ENCODE measurements at regions not wholly inside any gene's neighbourhood (a gene's known extent, or its start where the extent isn't known, plus 50 kb on each side); places are given as distances from the start of the nearest gene placed in this dataset.

- no peak for TF ChIP-seq ATF3 (IDR thresholded peaks at IDR 0.05)
Observed at GRCh38 chr4:14070289-14070880, 442.9 kb upstream of the BOD1L1 start (continued).

GRCh38 chr4:14072506-14072905 lies 445.0 kb upstream of the BOD1L1 start:
- Histone ChIP-seq H3K27ac (ENCODE audit: low read depth in 1 of 2, low read length in 2 of 2) (no peak overlapping the region), H3K9me3 (ENCODE audit: control insufficient read depth in 4 of 4, low read length in 3 of 4) (peaks cover 5 to 18% (median 12%) of the 10 kb centered on the region in 4 donors), H3K4me3 (ENCODE audit: low read depth in 1 of 3, low read length in 3 of 3) (peak overlapping the region in 2 of 3 donors; percentile 28 to 45), H3K4me1 (ENCODE audit: control insufficient read depth in 4 of 4, insufficient read depth in 4 of 4, low read length in 3 of 4) (no peaks in the 10 kb centered on the region), H3K9ac (ENCODE audit: low read depth in 1 of 2, low read length in 2 of 2) (no peak overlapping the region), H3K36me3 (ENCODE audit: control insufficient read depth in 4 of 4, insufficient read depth in 3 of 4, low read depth in 1 of 4, low read length in 3 of 4) (no peaks in the 10 kb centered on the region), H3K27me3 (ENCODE audit: control insufficient read depth in 4 of 4, insufficient read depth in 4 of 4, low read length in 3 of 4) (no peaks in the 10 kb centered on the region)
- TF ChIP-seq GABPA (IDR thresholded peaks at IDR 0.05 in 1 of 2, conservative IDR thresholded peaks at IDR 0.05 in 1 of 2) (no peak), SP1 (IDR thresholded peaks at IDR 0.05) (no peak), HNF4G (IDR thresholded peaks at IDR 0.05) (no peak), TAF1 (conservative IDR thresholded peaks at IDR 0.05) (no peak), JUND (IDR thresholded peaks at IDR 0.05) (no peak), REST (IDR thresholded peaks at IDR 0.05) (no peak), FOXA1 (IDR thresholded peaks at IDR 0.05) (no peak), FOXA2 (IDR thresholded peaks at IDR 0.05) (no peak)
- DNase-seq (ENCODE audit: low spot score) = no peak

GRCh38 chr4:14076776-14077175 lies 449.3 kb upstream of the BOD1L1 start:
- no peak for DNase-seq (ENCODE audit: low spot score)
- Histone ChIP-seq H3K36me3 (ENCODE audit: control insufficient read depth in 4 of 4, insufficient read depth in 3 of 4, low read depth in 1 of 4, low read length in 3 of 4) (no peaks in the 10 kb centered on the region), H3K27ac (ENCODE audit: low read depth in 1 of 2, low read length in 2 of 2) (no peak overlapping the region), H3K27me3 (ENCODE audit: control insufficient read depth in 4 of 4, insufficient read depth in 4 of 4, low read length in 3 of 4) (no peaks in the 10 kb centered on the region), H3K9me3 (ENCODE audit: control insufficient read depth in 4 of 4, low read length in 3 of 4) (peaks cover 5 to 18% (median 12%) of the 10 kb centered on the region in 4 donors), H3K4me1 (ENCODE audit: control insufficient read depth in 4 of 4, insufficient read depth in 4 of 4, low read length in 3 of 4) (no peaks in the 10 kb centered on the region), H3K9ac (ENCODE audit: low read depth in 1 of 2, low read length in 2 of 2) (no peak overlapping the region), H3K4me3 (ENCODE audit: low read depth in 1 of 3, low read length in 3 of 3) (no peak overlapping the region)
- WGBS = 86% methylated on average over 3 of the region's 3 CpGs
- TF ChIP-seq MAX (IDR thresholded peaks at IDR 0.05) (no peak), JUND (IDR thresholded peaks at IDR 0.05) (no peak), ZBTB33 (IDR thresholded peaks at IDR 0.05) (no peak), REST (IDR thresholded peaks at IDR 0.05) (no peak), TAF1 (conservative IDR thresholded peaks at IDR 0.05) (no peak), NR2F2 (IDR thresholded peaks at IDR 0.05) (no peak), CTCF (IDR thresholded peaks at IDR 0.05; ENCODE audit: low read depth, low read length, missing input control) (no peak), SP1 (IDR thresholded peaks at IDR 0.05) (no peak), EGR1 (IDR thresholded peaks at IDR 0.05; ENCODE audit: low read depth in 2 of 2) (no peak), RXRA (IDR thresholded peaks at IDR 0.05) (no peak), HNF4G (IDR thresholded peaks at IDR 0.05) (no peak), YY1 (IDR thresholded peaks at IDR 0.05) (no peak), FOXA1 (IDR thresholded peaks at IDR 0.05) (no peak), HNF4A (conservative IDR thresholded peaks at IDR 0.05) (no peak), ATF3 (IDR thresholded peaks at IDR 0.05) (no peak), RAD21 (IDR thresholded peaks at IDR 0.05) (no peak), FOXA2 (IDR thresholded peaks at IDR 0.05) (no peak), GABPA (IDR thresholded peaks at IDR 0.05 in 1 of 2, conservative IDR thresholded peaks at IDR 0.05 in 1 of 2) (no peak)

Data from liver (tissue), 8 donors.